SK-N-SH treated with all-trans-retinoic acid at 6 μM for 48 hours (cell line): ENCODE measurements at regions not wholly inside any gene's neighbourhood (a gene's known extent, or its start where the extent isn't known, plus 50 kb on each side); places are given as distances from the start of the nearest gene placed in this dataset.

ENCODE experiments used
- ARNTL ChIP-seq: fragments of 450-650 bp; formaldehyde crosslinking; IDR thresholded peaks from 2 replicates; pipeline ENCODE4 v1.5.0; 2020; ENCODE audit warnings: low read depth, mild to moderate bottlenecking, moderate library complexity, borderline replicate concordance
- CSDC2 ChIP-seq: fragments of 250-450 bp; sonication (Bioruptor Pico); IDR thresholded peaks from 2 replicates; pipeline ENCODE4 v1.5.0; 2020; ENCODE audit warnings: mild to moderate bottlenecking, moderate library complexity
- ESRRG ChIP-seq: fragments of 250-450 bp; sonication (Bioruptor Pico); IDR thresholded peaks from 2 replicates; pipeline ENCODE4 v1.6.1; 2021; ENCODE audit warnings: mild to moderate bottlenecking
- ISL1 ChIP-seq: fragments of 250-450 bp; sonication (Bioruptor Pico); IDR thresholded peaks from 2 replicates; pipeline ENCODE4 v2.1.2; 2022; ENCODE audit warnings: mild to moderate bottlenecking, moderate library complexity
- PATZ1 ChIP-seq: fragments of 250-450 bp; sonication (Bioruptor Pico); IDR thresholded peaks from 2 replicates; pipeline ENCODE4 v1.8.0; 2020; ENCODE audit warnings: mild to moderate bottlenecking, moderate library complexity, borderline replicate concordance
- TOX ChIP-seq: fragments of 250-450 bp; sonication (Bioruptor Pico); IDR thresholded peaks from 2 replicates; pipeline ENCODE4 v1.8.0; 2021; ENCODE audit warnings: mild to moderate bottlenecking, moderate library complexity, borderline replicate concordance
- TSHZ2 ChIP-seq: fragments of 250-450 bp; sonication (Bioruptor Pico); IDR thresholded peaks from 2 replicates; pipeline ENCODE4 v1.5.0; 2020; ENCODE audit warnings: mild to moderate bottlenecking, moderate library complexity

- no peak for TF ChIP-seq ESRRG (CRISPR knock-in tag)
- TF ChIP-seq PATZ1 (CRISPR knock-in tag): no peak
- no peak for TF ChIP-seq CSDC2 (CRISPR knock-in tag)
- no peak for TF ChIP-seq TSHZ2 (CRISPR knock-in tag)
- TF ChIP-seq TOX: no peak
- TF ChIP-seq ARNTL (CRISPR knock-in tag): no peak
- no peak for TF ChIP-seq ISL1 (CRISPR knock-in tag)
Observed at GRCh38 chr9:74379718-74380117, 117.4 kb upstream of the RORB start.
